Kidney epithelial cell (primary cell): ENCODE measurements at regions not wholly inside any gene's neighbourhood (a gene's known extent, or its start where the extent isn't known, plus 50 kb on each side); places are given as distances from the start of the nearest gene placed in this dataset.

Experiments used
- DNase-seq: peaks from one replicate; pipeline ENCODE4 v3.0.0-alpha.2; 2010; ENCODE audit warnings: low read depth
- H3K27me3 ChIP-seq: 2 replicates; pipeline ENCODE4 v1.6.0; 2011; ENCODE audit warnings: low read length; ENCODE audit not compliant: control insufficient read depth, insufficient read depth
- H3K36me3 ChIP-seq: 2 replicates; pipeline ENCODE4 v1.5.1; 2011; ENCODE audit warnings: low read length; ENCODE audit not compliant: control insufficient read depth, insufficient read depth
- H3K4me3 ChIP-seq: 2 replicates; pipeline ENCODE4 v1.5.1; 2011; ENCODE audit warnings: low read depth, mild to moderate bottlenecking, control low read depth, low read length
- TF ChIP-seq, protein P1 (sequence below): IDR thresholded peaks from 2 replicates; pipeline ENCODE4 v1.5.1; 2011; ENCODE audit warnings: mild to moderate bottlenecking, moderate library complexity, low read length, control low read depth, inconsistent platforms; ENCODE audit not compliant: insufficient read depth, poor library complexity, severe bottlenecking

DNA sequence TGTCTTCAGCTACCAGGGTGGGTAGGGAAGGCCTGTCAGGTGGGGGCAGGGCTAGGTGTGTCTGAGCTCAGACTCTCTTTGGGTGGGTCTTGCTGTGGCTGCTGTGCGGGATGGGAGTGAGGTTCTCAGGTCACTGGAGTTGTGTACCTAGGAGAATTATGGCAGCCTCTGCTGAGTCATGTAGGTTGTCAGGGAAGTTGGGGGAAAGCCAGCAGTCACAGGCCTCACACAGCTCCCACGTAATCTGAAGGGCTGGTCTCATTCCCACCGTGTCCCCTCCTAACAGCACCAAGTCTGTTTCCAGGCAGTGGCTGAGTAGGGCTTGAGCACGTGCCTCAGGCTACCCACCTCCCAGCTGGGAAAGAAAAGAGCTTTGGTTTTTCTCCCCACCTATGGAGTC, 67.0 kb downstream of the CHCHD4 start:
- Histone ChIP-seq H3K4me3 (no peak overlapping the region), H3K36me3 (no peaks in the 10 kb centered on the region), H3K27me3 (no peaks in the 10 kb centered on the region)
- TF ChIP-seq, protein P1, sequence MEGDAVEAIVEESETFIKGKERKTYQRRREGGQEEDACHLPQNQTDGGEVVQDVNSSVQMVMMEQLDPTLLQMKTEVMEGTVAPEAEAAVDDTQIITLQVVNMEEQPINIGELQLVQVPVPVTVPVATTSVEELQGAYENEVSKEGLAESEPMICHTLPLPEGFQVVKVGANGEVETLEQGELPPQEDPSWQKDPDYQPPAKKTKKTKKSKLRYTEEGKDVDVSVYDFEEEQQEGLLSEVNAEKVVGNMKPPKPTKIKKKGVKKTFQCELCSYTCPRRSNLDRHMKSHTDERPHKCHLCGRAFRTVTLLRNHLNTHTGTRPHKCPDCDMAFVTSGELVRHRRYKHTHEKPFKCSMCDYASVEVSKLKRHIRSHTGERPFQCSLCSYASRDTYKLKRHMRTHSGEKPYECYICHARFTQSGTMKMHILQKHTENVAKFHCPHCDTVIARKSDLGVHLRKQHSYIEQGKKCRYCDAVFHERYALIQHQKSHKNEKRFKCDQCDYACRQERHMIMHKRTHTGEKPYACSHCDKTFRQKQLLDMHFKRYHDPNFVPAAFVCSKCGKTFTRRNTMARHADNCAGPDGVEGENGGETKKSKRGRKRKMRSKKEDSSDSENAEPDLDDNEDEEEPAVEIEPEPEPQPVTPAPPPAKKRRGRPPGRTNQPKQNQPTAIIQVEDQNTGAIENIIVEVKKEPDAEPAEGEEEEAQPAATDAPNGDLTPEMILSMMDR = no peak
- DNase-seq = no peak

DNA sequence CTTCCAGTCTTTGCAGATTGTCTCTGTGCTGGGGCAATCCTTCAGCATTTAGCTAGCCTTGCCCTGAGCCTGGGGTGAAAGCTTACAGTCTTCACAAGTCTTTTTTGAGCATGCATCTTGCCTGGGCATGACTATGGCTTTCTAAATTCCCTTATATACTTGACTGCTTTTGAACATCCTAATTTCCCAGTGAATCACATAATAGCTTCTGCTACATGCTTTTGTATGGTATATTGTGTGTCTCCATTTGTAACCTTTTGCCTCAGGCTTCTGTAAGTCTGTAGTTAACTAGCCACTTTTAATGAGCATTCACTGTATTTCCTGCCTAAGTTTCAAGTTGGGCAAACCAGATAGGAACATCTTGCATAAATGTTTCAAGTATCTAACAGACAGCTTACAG, 76.8 kb downstream of the CHCHD4 start:
- TF ChIP-seq, protein P1 = no peak
- no peak for DNase-seq
- H3K36me3 ChIP-seq = no peaks in the 10 kb centered on the region

DNA sequence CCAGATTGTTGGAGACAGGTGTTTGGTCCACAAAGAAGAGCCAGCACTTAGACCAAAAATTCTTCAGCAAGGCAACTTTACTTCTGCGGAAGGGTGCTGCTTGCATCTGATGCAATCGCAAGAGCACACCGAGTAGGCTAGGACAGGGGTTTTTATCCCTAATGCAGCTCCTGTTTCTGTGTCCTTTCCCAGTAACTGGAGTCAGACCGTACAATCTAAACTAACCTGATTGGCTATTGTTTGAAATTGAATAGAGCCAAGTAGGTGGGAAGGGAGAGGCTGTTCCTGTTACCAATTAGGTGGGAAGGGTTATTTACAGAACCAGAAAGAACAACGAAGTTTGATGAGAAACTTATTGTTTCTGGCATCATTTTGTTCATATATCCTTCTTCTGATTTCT, 77.6 kb downstream of the CHCHD4 start:
- H3K36me3 ChIP-seq = no peaks in the 10 kb centered on the region
- H3K27me3 ChIP-seq = no peaks in the 10 kb centered on the region
- TF ChIP-seq, protein P1 = no peak
- DNase-seq = no peak
- H3K4me3 ChIP-seq = no peak overlapping the region

More for the DNA sequence above, 76.8 kb downstream of the CHCHD4 start:
- no peaks in the 10 kb centered on the region for H3K27me3 ChIP-seq
- no peak overlapping the region for H3K4me3 ChIP-seq

DNA sequence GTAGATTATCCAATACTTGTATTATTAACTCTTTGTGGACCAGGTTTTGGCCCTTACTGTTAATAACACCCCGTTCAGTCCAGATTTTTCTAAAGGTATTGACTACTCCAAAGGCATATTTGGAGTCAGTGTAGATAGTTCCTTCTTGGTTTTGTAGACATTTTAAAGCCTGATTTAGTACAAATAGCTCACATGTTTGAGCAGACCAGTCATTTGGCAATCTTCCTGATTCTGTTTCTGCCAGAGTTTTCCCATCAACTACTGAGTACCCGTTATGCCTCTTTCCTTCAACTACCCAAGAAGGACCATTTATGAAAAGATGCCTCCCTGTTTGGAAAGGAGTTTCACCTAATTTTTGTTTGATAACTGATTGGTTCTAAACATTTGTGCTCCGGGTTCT, 82.0 kb downstream of the CHCHD4 start:
- no peak for DNase-seq
- Histone ChIP-seq H3K27me3 (no peaks in the 10 kb centered on the region), H3K36me3 (no peaks in the 10 kb centered on the region), H3K4me3 (no peak overlapping the region)
- TF ChIP-seq, protein P1 = no peak

DNA sequence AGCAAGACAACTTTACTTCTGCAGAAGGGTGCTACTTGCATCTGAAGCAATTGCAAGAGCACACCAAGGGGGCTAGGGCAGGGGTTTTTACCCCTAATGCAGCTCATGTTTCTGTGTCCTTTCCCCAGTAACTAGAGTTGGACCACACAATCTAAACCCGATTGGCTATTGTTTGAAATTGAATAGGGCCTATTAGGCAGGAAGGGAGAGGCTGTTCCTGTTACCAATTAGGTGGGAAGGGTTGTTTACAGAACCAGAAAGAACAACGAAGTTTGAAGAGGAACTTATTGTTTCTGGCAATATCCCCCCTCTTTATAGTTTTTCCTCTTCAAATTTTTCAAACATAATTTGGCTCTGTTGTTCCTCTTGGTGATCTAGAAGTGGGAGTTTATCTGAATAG, 85.5 kb downstream of the CHCHD4 start:
- TF ChIP-seq, protein P1 = no peak
- H3K4me3 ChIP-seq = no peak overlapping the region
- no peaks in the 10 kb centered on the region for H3K27me3 ChIP-seq
- no peaks in the 10 kb centered on the region for H3K36me3 ChIP-seq
- no peak for DNase-seq

DNA sequence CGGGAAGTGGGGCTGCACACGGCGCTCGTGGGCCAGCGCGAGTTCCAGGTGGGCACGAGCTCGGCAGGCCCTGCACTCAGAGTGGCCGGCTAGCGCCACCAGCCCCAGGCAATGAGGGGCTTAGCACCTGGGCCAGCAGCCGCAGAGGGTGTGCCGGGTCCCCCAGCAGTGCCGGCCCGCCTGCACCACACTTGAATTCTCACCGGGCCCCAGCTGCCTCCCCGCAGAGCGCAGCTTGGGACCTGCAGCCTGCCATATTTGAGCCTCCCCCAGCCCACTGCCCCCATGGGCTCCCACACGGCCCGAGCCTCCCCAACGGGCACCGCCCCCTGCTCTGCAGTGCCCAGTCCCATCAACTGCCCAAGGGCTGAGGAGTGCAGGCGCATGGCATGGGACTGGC, 87.5 kb downstream of the CHCHD4 start:
- DNase-seq = no peak
- H3K27me3 ChIP-seq = no peaks in the 10 kb centered on the region
- TF ChIP-seq, protein P1 = no peak
- H3K4me3 ChIP-seq = no peak overlapping the region
- no peaks in the 10 kb centered on the region for H3K36me3 ChIP-seq
